Nephron (organoid): ENCODE measurements at regions not wholly inside any gene's neighbourhood (a gene's known extent, or its start where the extent isn't known, plus 50 kb on each side); places are given as distances from the start of the nearest gene placed in this dataset.
A peak's percentile ranks its signal among the peaks of the same experiment; 100 is the strongest.
"Not testable (repeated sequence)": the region's sequence is repeated elsewhere in the genome, so short reads cannot be mapped to it uniquely, and the experiment has no call there.

ENCODE experiments used
- H3K27ac Mint-ChIP-seq, 3 experiments: 2 replicates each; pipeline ENCODE4 v1.8.0; 2020; ENCODE audit warnings: mixed read lengths in 3 of 3, mild to moderate bottlenecking in 2 of 3, moderate library complexity in 1 of 3
- H3K27me3 Mint-ChIP-seq: 2 replicates; pipeline ENCODE4 v1.8.0; 2021; ENCODE audit warnings: low read depth, mild to moderate bottlenecking, moderate library complexity, mixed read lengths
- H3K36me3 Mint-ChIP-seq: 2 replicates; pipeline ENCODE4 v1.8.0; 2020; ENCODE audit warnings: low read depth, mixed read lengths
- H3K4me1 Mint-ChIP-seq: 2 replicates; pipeline ENCODE4 v1.8.0; 2020; ENCODE audit warnings: mixed read lengths
- H3K4me3 Mint-ChIP-seq, 3 experiments: 2 replicates each; pipeline ENCODE4 v1.8.0; 2020; ENCODE audit warnings: mild to moderate bottlenecking in 3 of 3, mixed read lengths in 3 of 3, moderate library complexity in 2 of 3
- H3K9me3 Mint-ChIP-seq: 2 replicates; pipeline ENCODE4 v1.8.0; 2020; ENCODE audit warnings: mixed read lengths
- TF ChIP-seq, protein P1 (sequence below), 3 experiments: fragments of 200-600 bp; sonication (generic); IDR thresholded peaks; one replicate each; pipeline ENCODE4 v1.5.0; 2021; ENCODE audit warnings: antibody characterized with exemption in 3 of 3; ENCODE audit not compliant: unreplicated experiment in 3 of 3

GRCh38 chr7:68833422-68833821 is 764.9 kb upstream of the AUTS2 start:
- H3K36me3 Mint-ChIP-seq, result peaks cover 4% of the 10 kb centered on the region
- H3K9me3 Mint-ChIP-seq, result peaks cover 19% of the 10 kb centered on the region
- H3K27ac Mint-ChIP-seq, result no peak overlapping the region
- no peaks in the 10 kb centered on the region for H3K4me1 Mint-ChIP-seq
- H3K27me3 Mint-ChIP-seq, result peaks cover 19% of the 10 kb centered on the region
- TF ChIP-seq, protein P1, sequence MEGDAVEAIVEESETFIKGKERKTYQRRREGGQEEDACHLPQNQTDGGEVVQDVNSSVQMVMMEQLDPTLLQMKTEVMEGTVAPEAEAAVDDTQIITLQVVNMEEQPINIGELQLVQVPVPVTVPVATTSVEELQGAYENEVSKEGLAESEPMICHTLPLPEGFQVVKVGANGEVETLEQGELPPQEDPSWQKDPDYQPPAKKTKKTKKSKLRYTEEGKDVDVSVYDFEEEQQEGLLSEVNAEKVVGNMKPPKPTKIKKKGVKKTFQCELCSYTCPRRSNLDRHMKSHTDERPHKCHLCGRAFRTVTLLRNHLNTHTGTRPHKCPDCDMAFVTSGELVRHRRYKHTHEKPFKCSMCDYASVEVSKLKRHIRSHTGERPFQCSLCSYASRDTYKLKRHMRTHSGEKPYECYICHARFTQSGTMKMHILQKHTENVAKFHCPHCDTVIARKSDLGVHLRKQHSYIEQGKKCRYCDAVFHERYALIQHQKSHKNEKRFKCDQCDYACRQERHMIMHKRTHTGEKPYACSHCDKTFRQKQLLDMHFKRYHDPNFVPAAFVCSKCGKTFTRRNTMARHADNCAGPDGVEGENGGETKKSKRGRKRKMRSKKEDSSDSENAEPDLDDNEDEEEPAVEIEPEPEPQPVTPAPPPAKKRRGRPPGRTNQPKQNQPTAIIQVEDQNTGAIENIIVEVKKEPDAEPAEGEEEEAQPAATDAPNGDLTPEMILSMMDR (IDR thresholded peaks at IDR 0.05; ENCODE audit: unreplicated experiment in 3 of 3), result no peak
- H3K4me3 Mint-ChIP-seq, result no peak overlapping the region

DNA sequence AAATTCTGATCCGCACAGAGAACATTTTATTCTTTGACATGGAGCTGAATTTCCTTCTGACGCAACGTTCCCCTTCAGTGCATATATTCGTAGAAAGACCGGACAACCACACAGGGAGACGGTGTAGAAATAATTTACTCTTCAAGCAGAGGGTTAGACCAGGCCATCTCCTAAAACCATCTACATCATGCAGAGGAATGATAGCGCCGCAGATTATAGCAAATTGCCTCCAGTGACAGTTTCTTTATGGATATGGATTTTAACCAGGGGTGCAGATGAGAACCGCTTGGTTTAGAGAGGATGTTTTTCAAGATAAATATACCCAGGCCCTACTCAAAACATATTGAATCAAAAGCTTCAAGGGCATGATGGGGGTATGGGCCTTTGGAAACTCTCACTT is 759.3 kb upstream of the AUTS2 start:
- Mint-ChIP-seq H3K4me1 (peaks cover 24% of the 10 kb centered on the region), H3K27me3 (peaks cover 27% of the 10 kb centered on the region), H3K27ac (no peak overlapping the region), H3K9me3 (no peaks in the 10 kb centered on the region), H3K4me3 (no peak overlapping the region), H3K36me3 (no peaks in the 10 kb centered on the region)
- TF ChIP-seq, protein P1 (IDR thresholded peaks at IDR 0.05; ENCODE audit: unreplicated experiment in 3 of 3), result no peak

GRCh38 chr7:68840991-68841390 is 757.3 kb upstream of the AUTS2 start:
- peaks cover 34% of the 10 kb centered on the region for H3K27me3 Mint-ChIP-seq
- no peaks in the 10 kb centered on the region for H3K36me3 Mint-ChIP-seq
- H3K4me3 Mint-ChIP-seq, result peak overlapping the region in 1 of 3 experiments; percentile 46
- no peaks in the 10 kb centered on the region for H3K9me3 Mint-ChIP-seq
- TF ChIP-seq, protein P1 (IDR thresholded peaks at IDR 0.05; ENCODE audit: unreplicated experiment in 3 of 3), result no peak
- H3K27ac Mint-ChIP-seq, result peak overlapping the region; percentile 59 to 77 (median 70)
- peaks cover 24% of the 10 kb centered on the region for H3K4me1 Mint-ChIP-seq

- H3K27ac Mint-ChIP-seq, H3K9me3 Mint-ChIP-seq, H3K36me3 Mint-ChIP-seq, H3K4me3 Mint-ChIP-seq: not testable (repeated sequence)
- Mint-ChIP-seq H3K27me3 (peaks cover 32% of the 10 kb centered on the region), H3K4me1 (peaks cover 24% of the 10 kb centered on the region)
These were observed 754.3 kb upstream of the AUTS2 start for GRCh38 chr7:68843985-68844384.

DNA sequence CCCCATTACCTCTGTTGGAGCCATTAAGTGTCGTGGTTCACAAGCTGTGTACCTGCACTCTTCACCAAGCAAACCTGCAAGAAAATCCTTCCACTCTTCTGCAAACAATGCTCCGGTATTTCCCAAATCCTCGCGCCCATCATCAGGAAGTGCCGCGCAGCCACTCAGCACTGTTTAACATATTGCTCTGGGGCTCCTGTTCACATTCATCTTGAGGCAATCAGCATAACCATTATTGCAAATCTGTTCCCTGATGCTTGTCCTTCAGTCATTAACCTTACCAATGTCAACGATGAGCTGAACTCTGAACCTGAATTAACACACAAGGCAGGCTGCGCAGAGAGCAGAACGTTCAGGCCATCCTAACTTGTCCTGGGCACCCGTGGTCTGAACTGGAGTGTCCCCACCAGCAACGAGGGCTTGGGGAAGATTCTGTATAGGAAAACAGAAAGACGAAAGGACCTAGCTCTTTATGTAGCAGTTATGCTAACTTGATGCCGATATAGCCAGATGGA is 751.4 kb upstream of the AUTS2 start:
- H3K4me3 Mint-ChIP-seq, result no peak overlapping the region
- H3K9me3 Mint-ChIP-seq, result peaks cover 6% of the 10 kb centered on the region
- no peak overlapping the region for H3K27ac Mint-ChIP-seq

GRCh38 chr7:68853254-68853653 is 745.0 kb upstream of the AUTS2 start:
- TF ChIP-seq, protein P1 (IDR thresholded peaks at IDR 0.05; ENCODE audit: unreplicated experiment in 3 of 3), result no peak

More for the DNA sequence above, 751.4 kb upstream of the AUTS2 start:
- TF ChIP-seq, protein P1 (IDR thresholded peaks at IDR 0.05; ENCODE audit: unreplicated experiment in 3 of 3), result no peak
- Mint-ChIP-seq H3K27me3 (peaks cover 23% of the 10 kb centered on the region), H3K36me3 (no peaks in the 10 kb centered on the region), H3K4me1 (peaks cover 11% of the 10 kb centered on the region)

More at GRCh38 chr7:68853254-68853653, 745.0 kb upstream of the AUTS2 start:
- H3K27me3 Mint-ChIP-seq, result peaks cover 20% of the 10 kb centered on the region
- no peak overlapping the region for H3K4me3 Mint-ChIP-seq
- peaks cover 8% of the 10 kb centered on the region for H3K4me1 Mint-ChIP-seq
- H3K9me3 Mint-ChIP-seq, result peaks cover 2% of the 10 kb centered on the region
- H3K27ac Mint-ChIP-seq, result no peak overlapping the region
- H3K36me3 Mint-ChIP-seq, result no peaks in the 10 kb centered on the region
